WTC11 (cell line): ENCODE measurements at regions not wholly inside any gene's neighbourhood (a gene's known extent, or its start where the extent isn't known, plus 50 kb on each side); places are given as distances from the start of the nearest gene placed in this dataset.

ENCODE experiments used
- ATF3 ChIP-seq: sonication (generic); formaldehyde crosslinking; conservative IDR thresholded peaks from 2 replicates; pipeline ENCODE4 v1.8.1; 2022; ENCODE audit warnings: mild to moderate bottlenecking, missing genetic modification reagents
- E2F4 ChIP-seq: sonication (generic); formaldehyde crosslinking; IDR thresholded peaks from 2 replicates; pipeline ENCODE4 v1.8.1; 2022; ENCODE audit warnings: low read depth, mild to moderate bottlenecking, moderate library complexity, missing genetic modification reagents, borderline replicate concordance
- ELF4 ChIP-seq: sonication (generic); formaldehyde crosslinking; IDR thresholded peaks from 2 replicates; pipeline ENCODE4 v1.8.1; 2022; ENCODE audit warnings: low read depth, mild to moderate bottlenecking, moderate library complexity, missing genetic modification reagents
- EMX1 ChIP-seq: fragments of 250-450 bp; sonication (Bioruptor Pico); IDR thresholded peaks from 2 replicates; pipeline ENCODE4 v1.8.0; 2021; ENCODE audit warnings: mild to moderate bottlenecking
- ETV6 ChIP-seq: sonication (generic); formaldehyde crosslinking; IDR thresholded peaks from 2 replicates; pipeline ENCODE4 v1.8.1; 2022; ENCODE audit warnings: mild to moderate bottlenecking, missing genetic modification reagents
- IRF2 ChIP-seq: sonication (generic); formaldehyde crosslinking; IDR thresholded peaks from 2 replicates; pipeline ENCODE4 v1.8.0; 2022; ENCODE audit warnings: low read depth, missing genetic modification reagents, borderline replicate concordance
- JAZF1 ChIP-seq: fragments of 250-450 bp; sonication (Bioruptor Pico); IDR thresholded peaks from 2 replicates; pipeline ENCODE4 v1.9.0; 2021; ENCODE audit warnings: moderate library complexity, mild to moderate bottlenecking, inconsistent platforms
- USF2 ChIP-seq: sonication (generic); formaldehyde crosslinking; IDR thresholded peaks from 2 replicates; pipeline ENCODE4 v1.8.1; 2023; ENCODE audit warnings: mild to moderate bottlenecking, missing genetic modification reagents, moderate library complexity
- ZNF232 ChIP-seq: sonication (generic); formaldehyde crosslinking; IDR thresholded peaks from 2 replicates; pipeline ENCODE4 v1.8.0; 2022; ENCODE audit warnings: mild to moderate bottlenecking, missing genetic modification reagents
- TF ChIP-seq, protein P1 (sequence below): sonication (generic); formaldehyde crosslinking; IDR thresholded peaks from 2 replicates; pipeline ENCODE4 v1.8.0; 2023; ENCODE audit warnings: missing genetic modification reagents
- TF ChIP-seq, protein P2 (sequence below): fragments of 200-600 bp; IDR thresholded peaks from 2 replicates; pipeline ENCODE4 v1.8.0; 2022; ENCODE audit warnings: antibody characterized with exemption
- TF ChIP-seq, protein P3 (sequence below): sonication (generic); formaldehyde crosslinking; IDR thresholded peaks from 2 replicates; pipeline ENCODE4 v1.8.0; 2022; ENCODE audit warnings: mild to moderate bottlenecking, missing genetic modification reagents

DNA sequence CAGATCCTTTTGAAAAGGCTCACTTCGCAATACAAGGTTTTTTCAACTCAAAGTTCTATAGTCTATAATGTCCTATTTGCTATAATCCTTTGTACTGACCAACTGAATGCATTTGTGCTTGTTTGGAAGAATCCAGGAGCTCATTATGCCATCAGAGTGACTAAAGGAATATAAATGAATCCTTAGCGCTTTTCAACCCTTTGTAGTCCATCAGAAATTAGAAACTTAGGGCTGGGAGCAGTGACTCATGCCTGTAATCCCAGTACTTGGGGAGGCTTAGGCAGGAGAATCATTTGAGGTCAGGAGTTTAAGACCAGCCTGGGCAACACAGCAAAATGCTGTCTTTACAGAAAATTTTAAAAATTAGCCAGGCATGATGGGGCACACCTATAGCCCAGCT lies 330.2 kb upstream of the CHAC2 start:
- TF ChIP-seq EMX1 (CRISPR knock-in tag) (no peak), E2F4 (CRISPR knock-in tag) (no peak), JAZF1 (no peak), USF2 (no peak), ETV6 (CRISPR knock-in tag) (no peak), ELF4 (CRISPR knock-in tag) (no peak), IRF2 (CRISPR knock-in tag) (no peak), ATF3 (CRISPR knock-in tag) (no peak), ZNF232 (CRISPR knock-in tag) (no peak)
- TF ChIP-seq, protein P1, sequence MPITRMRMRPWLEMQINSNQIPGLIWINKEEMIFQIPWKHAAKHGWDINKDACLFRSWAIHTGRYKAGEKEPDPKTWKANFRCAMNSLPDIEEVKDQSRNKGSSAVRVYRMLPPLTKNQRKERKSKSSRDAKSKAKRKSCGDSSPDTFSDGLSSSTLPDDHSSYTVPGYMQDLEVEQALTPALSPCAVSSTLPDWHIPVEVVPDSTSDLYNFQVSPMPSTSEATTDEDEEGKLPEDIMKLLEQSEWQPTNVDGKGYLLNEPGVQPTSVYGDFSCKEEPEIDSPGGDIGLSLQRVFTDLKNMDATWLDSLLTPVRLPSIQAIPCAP (CRISPR knock-in tag) = no peak
- TF ChIP-seq, protein P2, sequence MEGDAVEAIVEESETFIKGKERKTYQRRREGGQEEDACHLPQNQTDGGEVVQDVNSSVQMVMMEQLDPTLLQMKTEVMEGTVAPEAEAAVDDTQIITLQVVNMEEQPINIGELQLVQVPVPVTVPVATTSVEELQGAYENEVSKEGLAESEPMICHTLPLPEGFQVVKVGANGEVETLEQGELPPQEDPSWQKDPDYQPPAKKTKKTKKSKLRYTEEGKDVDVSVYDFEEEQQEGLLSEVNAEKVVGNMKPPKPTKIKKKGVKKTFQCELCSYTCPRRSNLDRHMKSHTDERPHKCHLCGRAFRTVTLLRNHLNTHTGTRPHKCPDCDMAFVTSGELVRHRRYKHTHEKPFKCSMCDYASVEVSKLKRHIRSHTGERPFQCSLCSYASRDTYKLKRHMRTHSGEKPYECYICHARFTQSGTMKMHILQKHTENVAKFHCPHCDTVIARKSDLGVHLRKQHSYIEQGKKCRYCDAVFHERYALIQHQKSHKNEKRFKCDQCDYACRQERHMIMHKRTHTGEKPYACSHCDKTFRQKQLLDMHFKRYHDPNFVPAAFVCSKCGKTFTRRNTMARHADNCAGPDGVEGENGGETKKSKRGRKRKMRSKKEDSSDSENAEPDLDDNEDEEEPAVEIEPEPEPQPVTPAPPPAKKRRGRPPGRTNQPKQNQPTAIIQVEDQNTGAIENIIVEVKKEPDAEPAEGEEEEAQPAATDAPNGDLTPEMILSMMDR = no peak
- TF ChIP-seq, protein P3, sequence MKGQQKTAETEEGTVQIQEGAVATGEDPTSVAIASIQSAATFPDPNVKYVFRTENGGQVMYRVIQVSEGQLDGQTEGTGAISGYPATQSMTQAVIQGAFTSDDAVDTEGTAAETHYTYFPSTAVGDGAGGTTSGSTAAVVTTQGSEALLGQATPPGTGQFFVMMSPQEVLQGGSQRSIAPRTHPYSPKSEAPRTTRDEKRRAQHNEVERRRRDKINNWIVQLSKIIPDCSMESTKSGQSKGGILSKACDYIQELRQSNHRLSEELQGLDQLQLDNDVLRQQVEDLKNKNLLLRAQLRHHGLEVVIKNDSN (CRISPR knock-in tag) = no peak
